H1 (cell line): ENCODE measurements at regions not wholly inside any gene's neighbourhood (a gene's known extent, or its start where the extent isn't known, plus 50 kb on each side); places are given as distances from the start of the nearest gene placed in this dataset.

Experiments
- KDM5A ChIP-seq: fragments of 200-600 bp; IDR thresholded peaks from 2 replicates; pipeline ENCODE4 v1.7.1; 2012; ENCODE audit warnings: mild to moderate bottlenecking, low read length, inconsistent platforms, mixed read lengths
- RXRA ChIP-seq: IDR thresholded peaks from 2 replicates; pipeline ENCODE4 v1.6.1; 2011; ENCODE audit warnings: low read depth, mild to moderate bottlenecking, low read length, moderate library complexity; ENCODE audit not compliant: insufficient read depth
- SAP30 ChIP-seq: fragments of 300-600 bp; sonication (generic); IDR thresholded peaks from 2 replicates; pipeline ENCODE4 v1.7.1; 2012; ENCODE audit warnings: low read length, moderate library complexity, mild to moderate bottlenecking, inconsistent platforms; ENCODE audit not compliant: insufficient read depth, insufficient replicate concordance
- TF ChIP-seq, protein P1 (sequence below): fragments of 300-600 bp; sonication (generic); IDR thresholded peaks from 2 replicates; pipeline ENCODE4 v1.7.1; 2012; ENCODE audit warnings: low read length, moderate library complexity, mild to moderate bottlenecking, inconsistent platforms; ENCODE audit not compliant: insufficient replicate concordance

DNA sequence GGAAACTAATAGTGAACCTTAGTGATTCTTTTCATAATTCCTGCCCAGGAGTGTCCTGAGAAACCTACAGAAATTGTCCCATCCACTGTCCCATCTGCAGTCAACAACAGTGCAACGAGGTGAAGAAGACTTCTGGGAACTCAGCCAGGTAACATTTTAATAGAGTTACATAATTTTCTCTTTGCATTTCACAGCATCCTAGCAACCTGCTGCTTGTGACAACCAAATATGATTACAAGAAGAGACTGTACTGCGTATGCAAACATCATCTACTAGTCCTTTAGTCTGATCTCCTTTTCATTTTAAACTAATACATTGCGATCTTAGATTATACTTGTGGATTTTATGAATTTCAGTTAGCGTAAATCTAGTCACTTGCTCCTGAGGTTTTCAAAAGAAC is 951.6 kb downstream of the TFAP2A start (continued):
- TF ChIP-seq, protein P1, sequence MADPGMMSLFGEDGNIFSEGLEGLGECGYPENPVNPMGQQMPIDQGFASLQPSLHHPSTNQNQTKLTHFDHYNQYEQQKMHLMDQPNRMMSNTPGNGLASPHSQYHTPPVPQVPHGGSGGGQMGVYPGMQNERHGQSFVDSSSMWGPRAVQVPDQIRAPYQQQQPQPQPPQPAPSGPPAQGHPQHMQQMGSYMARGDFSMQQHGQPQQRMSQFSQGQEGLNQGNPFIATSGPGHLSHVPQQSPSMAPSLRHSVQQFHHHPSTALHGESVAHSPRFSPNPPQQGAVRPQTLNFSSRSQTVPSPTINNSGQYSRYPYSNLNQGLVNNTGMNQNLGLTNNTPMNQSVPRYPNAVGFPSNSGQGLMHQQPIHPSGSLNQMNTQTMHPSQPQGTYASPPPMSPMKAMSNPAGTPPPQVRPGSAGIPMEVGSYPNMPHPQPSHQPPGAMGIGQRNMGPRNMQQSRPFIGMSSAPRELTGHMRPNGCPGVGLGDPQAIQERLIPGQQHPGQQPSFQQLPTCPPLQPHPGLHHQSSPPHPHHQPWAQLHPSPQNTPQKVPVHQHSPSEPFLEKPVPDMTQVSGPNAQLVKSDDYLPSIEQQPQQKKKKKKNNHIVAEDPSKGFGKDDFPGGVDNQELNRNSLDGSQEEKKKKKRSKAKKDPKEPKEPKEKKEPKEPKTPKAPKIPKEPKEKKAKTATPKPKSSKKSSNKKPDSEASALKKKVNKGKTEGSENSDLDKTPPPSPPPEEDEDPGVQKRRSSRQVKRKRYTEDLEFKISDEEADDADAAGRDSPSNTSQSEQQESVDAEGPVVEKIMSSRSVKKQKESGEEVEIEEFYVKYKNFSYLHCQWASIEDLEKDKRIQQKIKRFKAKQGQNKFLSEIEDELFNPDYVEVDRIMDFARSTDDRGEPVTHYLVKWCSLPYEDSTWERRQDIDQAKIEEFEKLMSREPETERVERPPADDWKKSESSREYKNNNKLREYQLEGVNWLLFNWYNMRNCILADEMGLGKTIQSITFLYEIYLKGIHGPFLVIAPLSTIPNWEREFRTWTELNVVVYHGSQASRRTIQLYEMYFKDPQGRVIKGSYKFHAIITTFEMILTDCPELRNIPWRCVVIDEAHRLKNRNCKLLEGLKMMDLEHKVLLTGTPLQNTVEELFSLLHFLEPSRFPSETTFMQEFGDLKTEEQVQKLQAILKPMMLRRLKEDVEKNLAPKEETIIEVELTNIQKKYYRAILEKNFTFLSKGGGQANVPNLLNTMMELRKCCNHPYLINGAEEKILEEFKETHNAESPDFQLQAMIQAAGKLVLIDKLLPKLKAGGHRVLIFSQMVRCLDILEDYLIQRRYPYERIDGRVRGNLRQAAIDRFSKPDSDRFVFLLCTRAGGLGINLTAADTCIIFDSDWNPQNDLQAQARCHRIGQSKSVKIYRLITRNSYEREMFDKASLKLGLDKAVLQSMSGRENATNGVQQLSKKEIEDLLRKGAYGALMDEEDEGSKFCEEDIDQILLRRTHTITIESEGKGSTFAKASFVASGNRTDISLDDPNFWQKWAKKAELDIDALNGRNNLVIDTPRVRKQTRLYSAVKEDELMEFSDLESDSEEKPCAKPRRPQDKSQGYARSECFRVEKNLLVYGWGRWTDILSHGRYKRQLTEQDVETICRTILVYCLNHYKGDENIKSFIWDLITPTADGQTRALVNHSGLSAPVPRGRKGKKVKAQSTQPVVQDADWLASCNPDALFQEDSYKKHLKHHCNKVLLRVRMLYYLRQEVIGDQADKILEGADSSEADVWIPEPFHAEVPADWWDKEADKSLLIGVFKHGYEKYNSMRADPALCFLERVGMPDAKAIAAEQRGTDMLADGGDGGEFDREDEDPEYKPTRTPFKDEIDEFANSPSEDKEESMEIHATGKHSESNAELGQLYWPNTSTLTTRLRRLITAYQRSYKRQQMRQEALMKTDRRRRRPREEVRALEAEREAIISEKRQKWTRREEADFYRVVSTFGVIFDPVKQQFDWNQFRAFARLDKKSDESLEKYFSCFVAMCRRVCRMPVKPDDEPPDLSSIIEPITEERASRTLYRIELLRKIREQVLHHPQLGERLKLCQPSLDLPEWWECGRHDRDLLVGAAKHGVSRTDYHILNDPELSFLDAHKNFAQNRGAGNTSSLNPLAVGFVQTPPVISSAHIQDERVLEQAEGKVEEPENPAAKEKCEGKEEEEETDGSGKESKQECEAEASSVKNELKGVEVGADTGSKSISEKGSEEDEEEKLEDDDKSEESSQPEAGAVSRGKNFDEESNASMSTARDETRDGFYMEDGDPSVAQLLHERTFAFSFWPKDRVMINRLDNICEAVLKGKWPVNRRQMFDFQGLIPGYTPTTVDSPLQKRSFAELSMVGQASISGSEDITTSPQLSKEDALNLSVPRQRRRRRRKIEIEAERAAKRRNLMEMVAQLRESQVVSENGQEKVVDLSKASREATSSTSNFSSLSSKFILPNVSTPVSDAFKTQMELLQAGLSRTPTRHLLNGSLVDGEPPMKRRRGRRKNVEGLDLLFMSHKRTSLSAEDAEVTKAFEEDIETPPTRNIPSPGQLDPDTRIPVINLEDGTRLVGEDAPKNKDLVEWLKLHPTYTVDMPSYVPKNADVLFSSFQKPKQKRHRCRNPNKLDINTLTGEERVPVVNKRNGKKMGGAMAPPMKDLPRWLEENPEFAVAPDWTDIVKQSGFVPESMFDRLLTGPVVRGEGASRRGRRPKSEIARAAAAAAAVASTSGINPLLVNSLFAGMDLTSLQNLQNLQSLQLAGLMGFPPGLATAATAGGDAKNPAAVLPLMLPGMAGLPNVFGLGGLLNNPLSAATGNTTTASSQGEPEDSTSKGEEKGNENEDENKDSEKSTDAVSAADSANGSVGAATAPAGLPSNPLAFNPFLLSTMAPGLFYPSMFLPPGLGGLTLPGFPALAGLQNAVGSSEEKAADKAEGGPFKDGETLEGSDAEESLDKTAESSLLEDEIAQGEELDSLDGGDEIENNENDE, result no peak
- no peak for TF ChIP-seq KDM5A
- no peak for TF ChIP-seq RXRA
- no peak for TF ChIP-seq SAP30
